ENCODE measurements at regions not wholly inside any gene's neighbourhood (a gene's known extent, or its start where the extent isn't known, plus 50 kb on each side); places are given as distances from the start of the nearest gene placed in this dataset.

DNA sequence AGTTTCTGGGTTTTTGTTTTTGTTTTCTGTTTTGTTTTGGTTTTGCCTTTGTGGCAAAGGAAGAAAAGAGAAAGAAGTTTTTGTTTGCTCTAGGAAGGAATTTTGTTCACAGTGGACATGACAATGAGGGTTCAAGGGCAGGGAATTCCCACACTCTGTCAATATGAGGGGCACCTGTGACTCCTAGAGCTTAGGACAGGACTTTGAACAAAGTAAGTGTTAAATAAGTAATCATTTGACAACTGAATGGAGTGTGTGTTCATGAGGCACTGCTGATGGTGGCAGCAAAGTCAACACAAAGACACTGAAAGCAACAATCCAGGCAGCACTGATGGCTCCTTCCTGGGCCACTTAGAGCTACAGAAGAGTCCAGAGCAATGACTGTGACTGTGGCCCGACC is 1381.1 kb upstream of the LRRTM3 start:
- no peak overlapping the region for H3K4me3 ChIP-seq (ENCODE audit: low read length)
- H4K20me1 ChIP-seq (ENCODE audit: insufficient read depth, low read length), result no peaks in the 10 kb centered on the region
- no peak overlapping the region for H3K4me2 ChIP-seq (ENCODE audit: low read length)
- no peak overlapping the region for H3K9ac ChIP-seq (ENCODE audit: low read length)
- no peaks in the 10 kb centered on the region for H3K27me3 ChIP-seq (ENCODE audit: low read depth, low read length)
- TF ChIP-seq, protein P1, sequence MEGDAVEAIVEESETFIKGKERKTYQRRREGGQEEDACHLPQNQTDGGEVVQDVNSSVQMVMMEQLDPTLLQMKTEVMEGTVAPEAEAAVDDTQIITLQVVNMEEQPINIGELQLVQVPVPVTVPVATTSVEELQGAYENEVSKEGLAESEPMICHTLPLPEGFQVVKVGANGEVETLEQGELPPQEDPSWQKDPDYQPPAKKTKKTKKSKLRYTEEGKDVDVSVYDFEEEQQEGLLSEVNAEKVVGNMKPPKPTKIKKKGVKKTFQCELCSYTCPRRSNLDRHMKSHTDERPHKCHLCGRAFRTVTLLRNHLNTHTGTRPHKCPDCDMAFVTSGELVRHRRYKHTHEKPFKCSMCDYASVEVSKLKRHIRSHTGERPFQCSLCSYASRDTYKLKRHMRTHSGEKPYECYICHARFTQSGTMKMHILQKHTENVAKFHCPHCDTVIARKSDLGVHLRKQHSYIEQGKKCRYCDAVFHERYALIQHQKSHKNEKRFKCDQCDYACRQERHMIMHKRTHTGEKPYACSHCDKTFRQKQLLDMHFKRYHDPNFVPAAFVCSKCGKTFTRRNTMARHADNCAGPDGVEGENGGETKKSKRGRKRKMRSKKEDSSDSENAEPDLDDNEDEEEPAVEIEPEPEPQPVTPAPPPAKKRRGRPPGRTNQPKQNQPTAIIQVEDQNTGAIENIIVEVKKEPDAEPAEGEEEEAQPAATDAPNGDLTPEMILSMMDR (IDR thresholded peaks at IDR 0.05; ENCODE audit: low read depth, low read length), result no peak
- TF ChIP-seq EZH2phosphoT487 (IDR thresholded peaks at IDR 0.05; ENCODE audit: low read depth), result no peak
- no peaks in the 10 kb centered on the region for H3K36me3 ChIP-seq (replicated peaks; ENCODE audit: low read depth, low read length)
- no peaks in the 10 kb centered on the region for H3K79me2 ChIP-seq (ENCODE audit: low read length)
- no peaks in the 10 kb centered on the region for H3K9me3 ChIP-seq (ENCODE audit: insufficient read depth, low read length)
- no peak overlapping the region for H3K27ac ChIP-seq (ENCODE audit: low read length)
- no peaks in the 10 kb centered on the region for H3K4me1 ChIP-seq (ENCODE audit: low read length)
- H2AFZ ChIP-seq (ENCODE audit: low read depth, low read length), result no peak overlapping the region

DNA sequence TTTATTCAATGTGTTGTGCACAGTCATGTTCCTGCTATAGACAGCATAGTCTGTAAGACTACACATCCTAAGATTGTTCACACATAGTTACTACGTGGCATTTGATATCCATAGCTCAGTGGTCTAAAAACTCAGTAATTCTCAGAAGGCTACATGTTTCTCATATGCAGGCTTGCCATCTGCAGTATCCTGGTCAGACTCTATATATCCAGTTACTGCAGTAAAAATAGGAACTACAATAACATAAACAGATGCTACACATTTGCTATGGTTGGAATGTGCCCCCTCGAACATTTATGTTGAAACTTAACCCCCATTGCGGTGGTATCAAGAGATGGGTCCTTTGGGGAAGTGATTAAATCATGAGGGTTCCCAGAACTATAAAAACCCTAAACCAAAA is 1377.8 kb upstream of the LRRTM3 start:
- no peak for TF ChIP-seq EZH2phosphoT487 (IDR thresholded peaks at IDR 0.05; ENCODE audit: low read depth)
- TF ChIP-seq, protein P1 (IDR thresholded peaks at IDR 0.05; ENCODE audit: low read depth, low read length), result no peak
- Histone ChIP-seq H3K79me2 (ENCODE audit: low read length) (no peaks in the 10 kb centered on the region), H3K27ac (ENCODE audit: low read length) (no peak overlapping the region)

DNA sequence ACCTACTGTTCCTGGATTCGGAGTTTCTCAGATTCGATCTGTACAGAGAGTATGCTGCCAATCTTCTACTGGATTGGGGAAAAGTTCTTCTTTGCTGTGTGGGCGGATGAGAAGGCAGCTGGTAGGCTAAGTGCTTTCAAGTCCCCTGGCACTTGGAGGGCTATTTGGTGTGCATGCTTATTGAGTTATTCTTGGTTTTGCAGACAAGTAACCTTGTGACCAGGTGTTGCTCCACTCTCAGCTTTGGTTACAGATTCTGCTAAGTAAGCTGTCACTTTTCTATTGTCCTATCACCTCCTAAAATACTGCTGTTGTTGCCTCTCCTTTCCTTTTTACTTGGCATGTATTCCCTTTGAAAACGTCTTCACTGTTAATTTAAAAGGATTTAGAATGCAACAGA is 1375.1 kb upstream of the LRRTM3 start:
- no peaks in the 10 kb centered on the region for H3K27me3 ChIP-seq (ENCODE audit: low read depth, low read length)
- no peak overlapping the region for H2AFZ ChIP-seq (ENCODE audit: low read depth, low read length)
- no peak for TF ChIP-seq EZH2phosphoT487 (IDR thresholded peaks at IDR 0.05; ENCODE audit: low read depth)
- TF ChIP-seq, protein P1 (IDR thresholded peaks at IDR 0.05; ENCODE audit: low read depth, low read length), result no peak

More for the DNA sequence above, 1377.8 kb upstream of the LRRTM3 start:
- Histone ChIP-seq H3K4me2 (ENCODE audit: low read length) (no peak overlapping the region), H2AFZ (ENCODE audit: low read depth, low read length) (no peak overlapping the region), H3K4me3 (ENCODE audit: low read length) (no peak overlapping the region), H3K36me3 (replicated peaks; ENCODE audit: low read depth, low read length) (no peaks in the 10 kb centered on the region), H3K4me1 (ENCODE audit: low read length) (no peaks in the 10 kb centered on the region), H3K9ac (ENCODE audit: low read length) (no peak overlapping the region), H4K20me1 (ENCODE audit: insufficient read depth, low read length) (no peaks in the 10 kb centered on the region), H3K9me3 (ENCODE audit: insufficient read depth, low read length) (no peaks in the 10 kb centered on the region), H3K27me3 (ENCODE audit: low read depth, low read length) (no peaks in the 10 kb centered on the region)

DNA sequence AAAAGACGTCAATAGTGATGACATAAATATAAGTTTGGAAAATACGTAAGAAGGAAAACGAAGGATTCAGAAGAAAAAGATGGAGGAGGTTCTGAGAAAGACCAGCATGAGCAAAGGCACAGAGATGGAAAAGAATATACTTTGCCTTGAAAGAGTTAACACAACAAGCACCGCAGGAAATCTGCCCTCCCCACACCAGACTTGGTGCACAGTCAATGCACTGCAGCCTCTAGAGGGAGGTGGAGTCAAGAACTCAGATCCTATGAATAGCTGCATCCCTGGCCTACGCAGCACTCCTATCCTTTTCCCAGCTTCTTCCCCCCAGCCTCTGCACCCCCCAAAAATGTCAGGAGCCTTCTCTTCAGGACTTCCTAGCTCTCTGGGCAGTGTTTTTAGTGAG is 1370.6 kb upstream of the LRRTM3 start:
- H3K79me2 ChIP-seq (ENCODE audit: low read length), result no peaks in the 10 kb centered on the region
- no peak overlapping the region for H2AFZ ChIP-seq (ENCODE audit: low read depth, low read length)
- no peak overlapping the region for H3K4me2 ChIP-seq (ENCODE audit: low read length)
- H3K4me1 ChIP-seq (ENCODE audit: low read length), result no peaks in the 10 kb centered on the region
- H3K4me3 ChIP-seq (ENCODE audit: low read length), result no peak overlapping the region
- H3K9me3 ChIP-seq (ENCODE audit: insufficient read depth, low read length), result no peaks in the 10 kb centered on the region
- H4K20me1 ChIP-seq (ENCODE audit: insufficient read depth, low read length), result no peaks in the 10 kb centered on the region
- H3K36me3 ChIP-seq (replicated peaks; ENCODE audit: low read depth, low read length), result no peaks in the 10 kb centered on the region
- H3K9ac ChIP-seq (ENCODE audit: low read length), result no peak overlapping the region
- no peaks in the 10 kb centered on the region for H3K27me3 ChIP-seq (ENCODE audit: low read depth, low read length)
- no peak overlapping the region for H3K27ac ChIP-seq (ENCODE audit: low read length)
- no peak for TF ChIP-seq EZH2phosphoT487 (IDR thresholded peaks at IDR 0.05; ENCODE audit: low read depth)
- TF ChIP-seq, protein P1 (IDR thresholded peaks at IDR 0.05; ENCODE audit: low read depth, low read length), result no peak

More for the DNA sequence above, 1375.1 kb upstream of the LRRTM3 start:
- H3K4me2 ChIP-seq (ENCODE audit: low read length), result no peak overlapping the region
- H4K20me1 ChIP-seq (ENCODE audit: insufficient read depth, low read length), result no peaks in the 10 kb centered on the region
- no peak overlapping the region for H3K9ac ChIP-seq (ENCODE audit: low read length)
- H3K36me3 ChIP-seq (replicated peaks; ENCODE audit: low read depth, low read length), result no peaks in the 10 kb centered on the region
- no peaks in the 10 kb centered on the region for H3K4me1 ChIP-seq (ENCODE audit: low read length)
- H3K27ac ChIP-seq (ENCODE audit: low read length), result no peak overlapping the region
- no peaks in the 10 kb centered on the region for H3K9me3 ChIP-seq (ENCODE audit: insufficient read depth, low read length)
- H3K4me3 ChIP-seq (ENCODE audit: low read length), result no peak overlapping the region
- H3K79me2 ChIP-seq (ENCODE audit: low read length), result no peaks in the 10 kb centered on the region
